Erythroblast (primary cell): ENCODE measurements at regions not wholly inside any gene's neighbourhood (a gene's known extent, or its start where the extent isn't known, plus 50 kb on each side); places are given as distances from the start of the nearest gene placed in this dataset.

Source experiments
- GATA1 ChIP-seq: IDR thresholded peaks from 2 replicates; pipeline ENCODE4 v1.6.1; 2011; ENCODE audit warnings: low read depth, mild to moderate bottlenecking, control low read depth, low read length, moderate library complexity
- POLR2A ChIP-seq: IDR thresholded peaks from 2 replicates; pipeline ENCODE4 v1.6.1; 2011; ENCODE audit warnings: mild to moderate bottlenecking, low read length

GRCh38 chr17:73949903-73950592 lies 253.4 kb upstream of the RPL38 start:
- TF ChIP-seq POLR2A (no peak), GATA1 (no peak)
